ENCODE measurements at regions not wholly inside any gene's neighbourhood (a gene's known extent, or its start where the extent isn't known, plus 50 kb on each side); places are given as distances from the start of the nearest gene placed in this dataset.

DNA sequence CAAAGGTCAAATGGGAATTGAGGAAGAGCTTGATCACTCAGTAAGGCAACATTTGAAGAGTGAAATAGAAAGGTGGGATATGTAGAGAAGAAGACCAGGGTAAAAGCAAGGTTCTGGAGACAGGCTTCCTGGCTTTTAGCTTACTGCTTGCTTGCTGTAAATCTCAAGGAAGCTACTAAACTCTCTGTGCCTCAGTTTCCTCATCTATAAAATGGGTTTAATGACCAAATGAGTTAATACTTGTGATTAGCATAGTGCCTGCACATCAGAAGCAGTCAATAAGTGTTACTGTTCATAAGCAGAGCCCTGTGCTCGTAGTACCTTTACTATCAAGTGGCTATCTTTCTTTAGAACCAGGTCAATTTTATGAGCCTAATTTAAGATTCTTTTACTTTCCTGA lies 222.2 kb upstream of the ITGA4 start:
- TF ChIP-seq, protein P1, sequence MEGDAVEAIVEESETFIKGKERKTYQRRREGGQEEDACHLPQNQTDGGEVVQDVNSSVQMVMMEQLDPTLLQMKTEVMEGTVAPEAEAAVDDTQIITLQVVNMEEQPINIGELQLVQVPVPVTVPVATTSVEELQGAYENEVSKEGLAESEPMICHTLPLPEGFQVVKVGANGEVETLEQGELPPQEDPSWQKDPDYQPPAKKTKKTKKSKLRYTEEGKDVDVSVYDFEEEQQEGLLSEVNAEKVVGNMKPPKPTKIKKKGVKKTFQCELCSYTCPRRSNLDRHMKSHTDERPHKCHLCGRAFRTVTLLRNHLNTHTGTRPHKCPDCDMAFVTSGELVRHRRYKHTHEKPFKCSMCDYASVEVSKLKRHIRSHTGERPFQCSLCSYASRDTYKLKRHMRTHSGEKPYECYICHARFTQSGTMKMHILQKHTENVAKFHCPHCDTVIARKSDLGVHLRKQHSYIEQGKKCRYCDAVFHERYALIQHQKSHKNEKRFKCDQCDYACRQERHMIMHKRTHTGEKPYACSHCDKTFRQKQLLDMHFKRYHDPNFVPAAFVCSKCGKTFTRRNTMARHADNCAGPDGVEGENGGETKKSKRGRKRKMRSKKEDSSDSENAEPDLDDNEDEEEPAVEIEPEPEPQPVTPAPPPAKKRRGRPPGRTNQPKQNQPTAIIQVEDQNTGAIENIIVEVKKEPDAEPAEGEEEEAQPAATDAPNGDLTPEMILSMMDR (IDR thresholded peaks at IDR 0.05; ENCODE audit: borderline replicate concordance, extremely low read depth, low read length, poor library complexity, severe bottlenecking) = no peak
- no peak for TF ChIP-seq EZH2 (IDR thresholded peaks at IDR 0.05; ENCODE audit: borderline replicate concordance, low read depth, low read length, severe bottlenecking)
